ENCODE measurements at regions not wholly inside any gene's neighbourhood (a gene's known extent, or its start where the extent isn't known, plus 50 kb on each side); places are given as distances from the start of the nearest gene placed in this dataset.

- no peaks in the 10 kb centered on the region for H3K36me3 Mint-ChIP-seq
- H3K9me3 Mint-ChIP-seq, result peaks cover 11% of the 10 kb centered on the region
- no peak overlapping the region for H3K27ac Mint-ChIP-seq
- H3K27me3 Mint-ChIP-seq, result peaks cover 1% of the 10 kb centered on the region
- H3K4me3 Mint-ChIP-seq, result no peak overlapping the region
- H3K4me1 Mint-ChIP-seq, result no peaks in the 10 kb centered on the region
These were observed 261.0 kb downstream of the WDR11 start for GRCh38 chr10:121112136-121112535.

GRCh38 chr10:121112579-121113384 lies 261.6 kb downstream of the WDR11 start:
- Mint-ChIP-seq H3K4me3 (no peak overlapping the region), H3K9me3 (peaks cover 11% of the 10 kb centered on the region), H3K4me1 (no peaks in the 10 kb centered on the region), H3K27me3 (peaks cover 1% of the 10 kb centered on the region), H3K36me3 (no peaks in the 10 kb centered on the region), H3K27ac (no peak overlapping the region)

- H3K36me3 Mint-ChIP-seq, result no peaks in the 10 kb centered on the region
- peaks cover 11% of the 10 kb centered on the region for H3K9me3 Mint-ChIP-seq
- no peaks in the 10 kb centered on the region for H3K4me1 Mint-ChIP-seq
- no peak overlapping the region for H3K4me3 Mint-ChIP-seq
- no peak overlapping the region for H3K27ac Mint-ChIP-seq
- peaks cover 1% of the 10 kb centered on the region for H3K27me3 Mint-ChIP-seq
These were observed 262.2 kb downstream of the WDR11 start for GRCh38 chr10:121113385-121113696.

GRCh38 chr10:121113911-121114310 lies 262.7 kb downstream of the WDR11 start:
- Mint-ChIP-seq H3K9me3 (peaks cover 11% of the 10 kb centered on the region), H3K4me3 (no peak overlapping the region), H3K27ac (no peak overlapping the region), H3K36me3 (no peaks in the 10 kb centered on the region), H3K27me3 (peaks cover 1% of the 10 kb centered on the region), H3K4me1 (no peaks in the 10 kb centered on the region)

GRCh38 chr10:121115154-121115553 lies 264.0 kb downstream of the WDR11 start:
- Mint-ChIP-seq H3K4me1 (no peaks in the 10 kb centered on the region), H3K27me3 (peaks cover 1% of the 10 kb centered on the region), H3K36me3 (no peaks in the 10 kb centered on the region), H3K9me3 (peaks cover 11% of the 10 kb centered on the region), H3K27ac (no peak overlapping the region), H3K4me3 (no peak overlapping the region)

GRCh38 chr10:121121462-121121861 lies 270.3 kb downstream of the WDR11 start:
- H3K36me3 Mint-ChIP-seq, result no peaks in the 10 kb centered on the region
- peaks cover under 1% of the 10 kb centered on the region for H3K9me3 Mint-ChIP-seq
- H3K4me1 Mint-ChIP-seq, result no peaks in the 10 kb centered on the region
- no peak overlapping the region for H3K27ac Mint-ChIP-seq
- no peaks in the 10 kb centered on the region for H3K27me3 Mint-ChIP-seq
- no peak overlapping the region for H3K4me3 Mint-ChIP-seq

GRCh38 chr10:121127151-121127906 lies 276.2 kb downstream of the WDR11 start:
- H3K27me3 Mint-ChIP-seq, result no peaks in the 10 kb centered on the region
- no peaks in the 10 kb centered on the region for H3K4me1 Mint-ChIP-seq
- no peaks in the 10 kb centered on the region for H3K36me3 Mint-ChIP-seq
- no peaks in the 10 kb centered on the region for H3K9me3 Mint-ChIP-seq
- H3K4me3 Mint-ChIP-seq, result no peak overlapping the region
- no peak overlapping the region for H3K27ac Mint-ChIP-seq

GRCh38 chr10:121128164-121128563 lies 277.0 kb downstream of the WDR11 start:
- Mint-ChIP-seq H3K27me3 (no peaks in the 10 kb centered on the region), H3K27ac (no peak overlapping the region), H3K4me3 (no peak overlapping the region), H3K9me3 (no peaks in the 10 kb centered on the region), H3K36me3 (no peaks in the 10 kb centered on the region), H3K4me1 (no peaks in the 10 kb centered on the region)

GRCh38 chr10:121129266-121129665 lies 278.1 kb downstream of the WDR11 start:
- Mint-ChIP-seq H3K36me3 (no peaks in the 10 kb centered on the region), H3K27me3 (no peaks in the 10 kb centered on the region), H3K27ac (no peak overlapping the region), H3K4me1 (no peaks in the 10 kb centered on the region), H3K9me3 (no peaks in the 10 kb centered on the region), H3K4me3 (no peak overlapping the region)

GRCh38 chr10:121130382-121130781 lies 279.2 kb downstream of the WDR11 start:
- no peaks in the 10 kb centered on the region for H3K4me1 Mint-ChIP-seq
- H3K27ac Mint-ChIP-seq, result no peak overlapping the region
- H3K27me3 Mint-ChIP-seq, result peaks cover 2% of the 10 kb centered on the region
- H3K36me3 Mint-ChIP-seq, result no peaks in the 10 kb centered on the region
- H3K4me3 Mint-ChIP-seq, result no peak overlapping the region
- no peaks in the 10 kb centered on the region for H3K9me3 Mint-ChIP-seq

- Mint-ChIP-seq H3K27ac (no peak overlapping the region), H3K36me3 (no peaks in the 10 kb centered on the region), H3K4me1 (no peaks in the 10 kb centered on the region), H3K9me3 (no peaks in the 10 kb centered on the region), H3K27me3 (peaks cover 2% of the 10 kb centered on the region), H3K4me3 (no peak overlapping the region)
These were observed 279.9 kb downstream of the WDR11 start for GRCh38 chr10:121131014-121131413.

- Mint-ChIP-seq H3K27me3 (peaks cover 2% of the 10 kb centered on the region), H3K4me3 (no peak overlapping the region), H3K4me1 (no peaks in the 10 kb centered on the region), H3K36me3 (no peaks in the 10 kb centered on the region), H3K27ac (no peak overlapping the region), H3K9me3 (no peaks in the 10 kb centered on the region)
These were observed 280.5 kb downstream of the WDR11 start for GRCh38 chr10:121131426-121132265.

GRCh38 chr10:121132273-121132672 lies 281.1 kb downstream of the WDR11 start:
- no peaks in the 10 kb centered on the region for H3K36me3 Mint-ChIP-seq
- peaks cover 2% of the 10 kb centered on the region for H3K27me3 Mint-ChIP-seq
- no peaks in the 10 kb centered on the region for H3K9me3 Mint-ChIP-seq
- H3K27ac Mint-ChIP-seq, result no peak overlapping the region
- no peaks in the 10 kb centered on the region for H3K4me1 Mint-ChIP-seq
- H3K4me3 Mint-ChIP-seq, result no peak overlapping the region

GRCh38 chr10:121133901-121134300 lies 282.7 kb downstream of the WDR11 start:
- Mint-ChIP-seq H3K4me3 (no peak overlapping the region), H3K36me3 (no peaks in the 10 kb centered on the region), H3K9me3 (no peaks in the 10 kb centered on the region), H3K27me3 (peaks cover 2% of the 10 kb centered on the region), H3K27ac (no peak overlapping the region), H3K4me1 (no peaks in the 10 kb centered on the region)

GRCh38 chr10:121134711-121135110 lies 283.5 kb downstream of the WDR11 start:
- Mint-ChIP-seq H3K9me3 (no peaks in the 10 kb centered on the region), H3K27me3 (peaks cover 2% of the 10 kb centered on the region), H3K27ac (no peak overlapping the region)

GRCh38 chr10:121135512-121135911 lies 284.4 kb downstream of the WDR11 start:
- no peaks in the 10 kb centered on the region for H3K4me1 Mint-ChIP-seq
- H3K9me3 Mint-ChIP-seq, result no peaks in the 10 kb centered on the region
- H3K36me3 Mint-ChIP-seq, result no peaks in the 10 kb centered on the region
- no peak overlapping the region for H3K27ac Mint-ChIP-seq
- H3K27me3 Mint-ChIP-seq, result peaks cover 2% of the 10 kb centered on the region
- H3K4me3 Mint-ChIP-seq, result no peak overlapping the region

More at GRCh38 chr10:121134711-121135110, 283.5 kb downstream of the WDR11 start:
- H3K4me3 Mint-ChIP-seq, result no peak overlapping the region
- no peaks in the 10 kb centered on the region for H3K36me3 Mint-ChIP-seq
- H3K4me1 Mint-ChIP-seq, result no peaks in the 10 kb centered on the region

Measured in activated naive CD4-positive, alpha-beta T cell treated with anti-CD3 and anti-CD28 coated beads, Interleukin-2, amount 50 U/mL, for 24 hours (primary cell).